ENCODE measurements at regions not wholly inside any gene's neighbourhood (a gene's known extent, or its start where the extent isn't known, plus 50 kb on each side); places are given as distances from the start of the nearest gene placed in this dataset.

GRCh38 chr1:101290922-101291561 is 54.2 kb downstream of the S1PR1 start:
- no peak for DNase-seq (ENCODE audit: low read depth)
- no peak for TF ChIP-seq CTCF (IDR thresholded peaks at IDR 0.05; ENCODE audit: insufficient read depth, low read depth, low read length, missing control alignments)
- no peak overlapping the region for H3K4me3 ChIP-seq (ENCODE audit: low read length)

GRCh38 chr1:101291562-101292380 is 55.0 kb downstream of the S1PR1 start:
- H3K4me3 ChIP-seq (ENCODE audit: low read length): no peak overlapping the region
- no peak for TF ChIP-seq CTCF (IDR thresholded peaks at IDR 0.05; ENCODE audit: insufficient read depth, low read depth, low read length, missing control alignments)
- peak; percentile 42 for DNase-seq (ENCODE audit: low read depth)

- H3K4me3 ChIP-seq (ENCODE audit: low read length): no peak overlapping the region
- DNase-seq (ENCODE audit: low read depth): no peak
- no peak for TF ChIP-seq CTCF (IDR thresholded peaks at IDR 0.05; ENCODE audit: insufficient read depth, low read depth, low read length, missing control alignments)
Measured at GRCh38 chr1:101293461-101294051, 56.7 kb downstream of the S1PR1 start.

- TF ChIP-seq CTCF (IDR thresholded peaks at IDR 0.05; ENCODE audit: insufficient read depth, low read depth, low read length, missing control alignments): no peak
- no peak overlapping the region for H3K4me3 ChIP-seq (ENCODE audit: low read length)
- peak; percentile 64 for DNase-seq (ENCODE audit: low read depth)
Measured at GRCh38 chr1:101295209-101295608, 58.4 kb downstream of the S1PR1 start.

GRCh38 chr1:101298663-101299062 is 61.8 kb downstream of the S1PR1 start:
- no peak overlapping the region for H3K4me3 ChIP-seq (ENCODE audit: low read length)
- no peak for DNase-seq (ENCODE audit: low read depth)
- no peak for TF ChIP-seq CTCF (IDR thresholded peaks at IDR 0.05; ENCODE audit: insufficient read depth, low read depth, low read length, missing control alignments)

GRCh38 chr1:101299141-101299540 is 62.3 kb downstream of the S1PR1 start:
- no peak for TF ChIP-seq CTCF (IDR thresholded peaks at IDR 0.05; ENCODE audit: insufficient read depth, low read depth, low read length, missing control alignments)
- H3K4me3 ChIP-seq (ENCODE audit: low read length): no peak overlapping the region
- no peak for DNase-seq (ENCODE audit: low read depth)
